GM18519 (cell line): ENCODE measurements at regions not wholly inside any gene's neighbourhood (a gene's known extent, or its start where the extent isn't known, plus 50 kb on each side); places are given as distances from the start of the nearest gene placed in this dataset.

Experiments
- ATAC-seq: cut with Tn5 transposase; IDR thresholded peaks from one replicate; pipeline ENCODE4 v1.9.1; 2021; ENCODE audit warnings: mild to moderate bottlenecking, moderate library complexity; ENCODE audit not compliant: unreplicated experiment, low FRiP score

GRCh38 chr4:45803994-45804393 lies 319.9 kb downstream of the GABRG1 start:
- no peak for ATAC-seq

GRCh38 chr4:45795135-45795534 lies 328.7 kb downstream of the GABRG1 start:
- ATAC-seq = no peak

GRCh38 chr4:45778514-45778913 lies 345.3 kb downstream of the GABRG1 start:
- no peak for ATAC-seq

GRCh38 chr4:45776146-45776545 lies 347.7 kb downstream of the GABRG1 start:
- no peak for ATAC-seq

GRCh38 chr4:45770958-45771357 lies 352.9 kb downstream of the GABRG1 start:
- ATAC-seq = no peak

GRCh38 chr4:45765521-45765920 lies 358.3 kb downstream of the GABRG1 start:
- no peak for ATAC-seq

GRCh38 chr4:45751877-45752530 lies 371.9 kb downstream of the GABRG1 start:
- ATAC-seq = no peak

GRCh38 chr4:45750721-45751120 lies 373.1 kb downstream of the GABRG1 start:
- ATAC-seq = no peak

GRCh38 chr4:45745741-45746140 lies 378.1 kb downstream of the GABRG1 start:
- no peak for ATAC-seq

- no peak for ATAC-seq
Measured at GRCh38 chr4:45741897-45742296, 382.0 kb downstream of the GABRG1 start.

GRCh38 chr4:45732161-45732560 lies 391.7 kb downstream of the GABRG1 start:
- ATAC-seq = no peak

- ATAC-seq = no peak
Measured at GRCh38 chr4:45716093-45716492, 407.8 kb downstream of the GABRG1 start.

GRCh38 chr4:45713996-45714395 lies 409.9 kb downstream of the GABRG1 start:
- no peak for ATAC-seq

- ATAC-seq = no peak
Measured at GRCh38 chr4:45701621-45702020, 422.2 kb downstream of the GABRG1 start.

- ATAC-seq = no peak
Measured at GRCh38 chr4:45693746-45694145, 430.1 kb downstream of the GABRG1 start.

GRCh38 chr4:45692131-45692735 lies 431.6 kb downstream of the GABRG1 start:
- no peak for ATAC-seq

GRCh38 chr4:45688341-45688740 lies 435.5 kb downstream of the GABRG1 start:
- no peak for ATAC-seq

- ATAC-seq = no peak
Measured at GRCh38 chr4:45679411-45679810, 444.4 kb downstream of the GABRG1 start.

- no peak for ATAC-seq
Measured at GRCh38 chr4:45668128-45668527, 455.7 kb downstream of the GABRG1 start.

- ATAC-seq = no peak
Measured at GRCh38 chr4:45663628-45664081, 460.2 kb downstream of the GABRG1 start.

- ATAC-seq = no peak
Measured at GRCh38 chr4:45663003-45663402, 460.9 kb downstream of the GABRG1 start.

GRCh38 chr4:45661893-45662292 lies 462.0 kb downstream of the GABRG1 start:
- no peak for ATAC-seq
